GM12891 (cell line): ENCODE measurements at regions not wholly inside any gene's neighbourhood (a gene's known extent, or its start where the extent isn't known, plus 50 kb on each side); places are given as distances from the start of the nearest gene placed in this dataset.

Source experiments
- POLR2A ChIP-seq: IDR thresholded peaks from 2 replicates; pipeline ENCODE4 v1.6.1; 2011; ENCODE audit warnings: low read depth, low read length, control low read depth
- POLR2AphosphoS5 ChIP-seq: IDR thresholded peaks from 2 replicates; pipeline ENCODE4 v1.6.1; 2011; ENCODE audit warnings: low read depth, low read length, control low read depth
- SPI1 ChIP-seq: IDR thresholded peaks from 2 replicates; pipeline ENCODE4 v1.6.1; 2011; ENCODE audit warnings: low read depth, low read length, control low read depth
- TAF1 ChIP-seq: IDR thresholded peaks from 2 replicates; pipeline ENCODE4 v1.6.1; 2011; ENCODE audit warnings: low read depth, low read length, control low read depth

DNA sequence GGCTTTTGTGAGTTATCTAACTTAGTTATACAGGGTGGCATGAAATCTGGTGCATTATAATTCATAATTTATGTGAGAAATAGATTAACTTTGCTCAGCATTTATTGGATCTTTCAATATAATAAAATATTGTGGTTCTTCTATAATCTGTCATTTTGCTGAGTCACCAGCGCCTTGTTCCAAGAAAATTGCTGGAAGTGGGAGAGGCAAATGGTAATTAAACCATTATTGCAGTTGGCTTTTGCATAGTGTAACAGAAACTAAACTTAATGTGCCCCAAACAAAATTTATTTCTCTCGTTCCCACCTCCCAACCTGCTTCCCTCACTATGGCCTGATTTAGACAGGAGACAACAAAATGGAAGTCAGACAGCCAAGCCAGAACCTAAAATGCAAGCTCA lies 146.3 kb downstream of the GALR1 start:
- no peak for TF ChIP-seq POLR2AphosphoS5
- no peak for TF ChIP-seq POLR2A
- TF ChIP-seq SPI1 = no peak
- no peak for TF ChIP-seq TAF1
